Thymus (tissue), 11 donors: ENCODE measurements at regions not wholly inside any gene's neighbourhood (a gene's known extent, or its start where the extent isn't known, plus 50 kb on each side); places are given as distances from the start of the nearest gene placed in this dataset.

Experiments used
- DNase-seq, 9 donors: peaks; one replicate each; pipeline ENCODE4 v3.0.0-alpha.2; 2013; ENCODE audit warnings: low spot score in 9 of 9, low read depth in 6 of 9, missing footprints in 1 of 9
- H3K27ac ChIP-seq, 2 donors: one replicate each; pipeline ENCODE4 v1.5.1; 2013; ENCODE audit warnings: control low read depth in 1 of 2, low read depth in 1 of 2, low read length in 1 of 2, mild to moderate bottlenecking in 1 of 2, moderate library complexity in 1 of 2
- H3K27me3 ChIP-seq, 2 donors: one replicate each; pipeline ENCODE4 v1.5.1; 2013; ENCODE audit warnings: low read length in 1 of 2; ENCODE audit not compliant: control insufficient read depth in 2 of 2, insufficient read depth in 1 of 2
- H3K36me3 ChIP-seq, 2 donors: one replicate each; pipeline ENCODE4 v1.5.1; 2013; ENCODE audit warnings: low read length in 1 of 2, mild to moderate bottlenecking in 1 of 2, moderate library complexity in 1 of 2; ENCODE audit not compliant: control insufficient read depth in 2 of 2, insufficient read depth in 2 of 2
- H3K4me1 ChIP-seq, 2 donors: one replicate each; pipeline ENCODE4 v1.5.1; 2013; ENCODE audit warnings: low read length in 2 of 2; ENCODE audit not compliant: control insufficient read depth in 2 of 2, insufficient read depth in 2 of 2
- H3K4me3 ChIP-seq, 2 donors: one replicate each; pipeline ENCODE4 v1.5.1; 2013; ENCODE audit warnings: low read length in 2 of 2, control low read depth in 1 of 2, mild to moderate bottlenecking in 1 of 2
- H3K9me3 ChIP-seq, 2 donors: one replicate each; pipeline ENCODE4 v1.5.1; 2013; ENCODE audit warnings: low read length in 1 of 2, mild to moderate bottlenecking in 1 of 2; ENCODE audit not compliant: control insufficient read depth in 2 of 2, insufficient read depth in 1 of 2
- WGBS: extraction: QIAGEN DNeasy Blood & Tissue Kit; methylation state at CpG from one replicate; pipeline ENCODE4 v1.1.7; 2013; 5-methylcytosine and 5-hydroxymethylcytosine counted together
- donor health status: healthy.

DNA sequence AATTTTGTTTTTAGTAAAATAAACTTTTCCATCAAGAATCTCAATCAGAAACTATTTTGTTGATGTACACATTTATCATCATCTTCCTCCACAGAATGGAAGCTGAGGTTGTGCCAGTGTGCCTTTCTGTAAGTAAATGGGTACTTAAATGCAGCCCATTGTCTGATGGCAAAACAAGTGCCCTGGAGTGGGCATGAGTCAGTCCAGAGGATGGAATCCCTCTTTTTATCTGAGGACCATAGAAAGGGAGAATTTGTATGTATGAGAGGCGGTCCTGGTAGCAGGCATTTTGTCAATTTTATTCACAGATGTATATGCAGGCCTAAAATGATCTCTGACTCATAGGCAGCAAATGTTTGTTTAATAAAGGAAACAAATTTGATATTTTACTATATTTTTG lies 102.1 kb upstream of the MAGI2 start:
- Histone ChIP-seq H3K36me3 (no peaks in the 10 kb centered on the region), H3K4me3 (no peak overlapping the region), H3K27ac (no peak overlapping the region), H3K9me3 (no peaks in the 10 kb centered on the region), H3K27me3 (no peaks in the 10 kb centered on the region), H3K4me1 (no peaks in the 10 kb centered on the region)
- WGBS, result 92% methylated on average over 1 of the region's 1 CpG
- DNase-seq, result no peak

DNA sequence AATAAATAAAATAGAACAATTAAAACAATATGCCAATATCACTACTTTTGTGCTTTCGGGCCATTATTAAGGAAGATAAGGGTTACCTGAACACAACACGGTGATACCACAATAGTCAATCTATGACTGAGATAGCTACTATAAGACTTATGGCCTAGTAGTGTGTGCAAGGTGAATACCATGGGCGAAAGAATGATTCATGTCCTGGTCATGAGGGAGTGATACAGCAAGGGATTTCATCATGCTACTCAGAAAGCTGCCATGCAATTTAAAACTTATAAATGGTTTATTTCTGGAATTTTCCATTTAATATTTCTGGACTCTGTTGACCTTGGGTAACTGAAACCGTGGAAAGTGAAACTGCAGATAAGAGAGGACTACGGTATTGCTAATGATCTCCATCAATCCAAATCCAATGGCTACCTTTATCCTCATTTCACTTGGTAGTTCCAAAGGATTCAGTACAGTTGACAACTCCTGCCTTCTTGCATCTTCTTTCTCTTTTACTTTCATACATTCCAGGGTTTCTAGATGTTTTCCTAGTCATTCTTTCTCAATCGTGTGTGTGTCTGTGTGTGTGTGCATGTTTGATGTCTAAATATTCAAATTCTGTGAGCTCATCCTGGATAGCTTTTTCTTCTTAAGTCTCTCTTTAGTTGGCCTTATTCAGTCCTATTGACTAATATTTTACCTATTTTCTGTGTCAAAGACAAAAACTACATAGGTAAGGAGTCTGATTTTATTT lies 100.5 kb upstream of the MAGI2 start:
- WGBS, result 94% methylated on average over 6 of the region's 6 CpGs
- Histone ChIP-seq H3K4me3 (no peak overlapping the region), H3K36me3 (no peaks in the 10 kb centered on the region), H3K27ac (no peak overlapping the region), H3K27me3 (no peaks in the 10 kb centered on the region), H3K4me1 (no peaks in the 10 kb centered on the region), H3K9me3 (no peaks in the 10 kb centered on the region)
- no peak for DNase-seq

DNA sequence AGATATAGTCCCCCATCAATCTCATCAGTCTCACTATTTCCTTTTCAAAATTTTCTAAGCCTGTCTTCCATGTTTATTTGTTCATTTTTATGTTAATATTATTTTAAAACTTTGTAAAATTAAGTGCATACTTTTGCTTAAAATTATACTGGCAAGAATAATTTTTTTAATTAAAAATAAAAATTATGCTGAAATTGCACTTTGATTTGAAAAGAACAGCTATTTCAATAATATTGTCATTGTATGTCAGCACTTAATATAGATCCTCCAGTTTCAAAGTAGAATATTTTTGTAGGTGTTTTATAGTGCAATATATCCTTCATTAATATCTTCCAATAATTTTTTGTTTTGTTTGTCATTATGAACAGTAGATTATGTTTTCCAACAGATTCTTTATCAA lies 99.0 kb upstream of the MAGI2 start:
- Histone ChIP-seq H3K36me3 (no peaks in the 10 kb centered on the region), H3K27ac (no peak overlapping the region), H3K4me3 (no peak overlapping the region), H3K9me3 (no peaks in the 10 kb centered on the region), H3K4me1 (no peaks in the 10 kb centered on the region), H3K27me3 (no peaks in the 10 kb centered on the region)
- no peak for DNase-seq

DNA sequence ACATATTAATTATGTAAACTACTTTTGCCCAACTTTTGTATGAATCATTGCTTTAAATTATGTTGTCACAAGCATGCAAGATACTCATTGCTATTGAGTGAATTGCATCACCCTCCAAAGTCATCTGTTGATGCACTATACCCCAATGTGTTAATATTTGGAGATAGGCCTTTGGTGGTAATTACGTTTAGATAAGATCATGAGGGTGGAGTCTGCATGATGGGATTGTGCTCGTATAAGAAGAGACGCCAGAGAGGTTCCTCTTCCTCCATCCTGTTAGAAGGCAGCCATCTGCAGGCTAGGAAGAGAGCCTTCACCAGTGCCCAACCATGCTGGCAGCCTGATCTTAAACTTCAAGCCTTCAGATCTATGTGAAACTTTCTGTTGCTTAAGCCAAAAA lies 95.3 kb upstream of the MAGI2 start:
- H3K27me3 ChIP-seq, result no peaks in the 10 kb centered on the region
- no peaks in the 10 kb centered on the region for H3K36me3 ChIP-seq
- no peak overlapping the region for H3K4me3 ChIP-seq
- no peak overlapping the region for H3K27ac ChIP-seq
- no peaks in the 10 kb centered on the region for H3K4me1 ChIP-seq
- 56% methylated on average over 3 of the region's 3 CpGs for WGBS
- no peaks in the 10 kb centered on the region for H3K9me3 ChIP-seq
- DNase-seq, result no peak

DNA sequence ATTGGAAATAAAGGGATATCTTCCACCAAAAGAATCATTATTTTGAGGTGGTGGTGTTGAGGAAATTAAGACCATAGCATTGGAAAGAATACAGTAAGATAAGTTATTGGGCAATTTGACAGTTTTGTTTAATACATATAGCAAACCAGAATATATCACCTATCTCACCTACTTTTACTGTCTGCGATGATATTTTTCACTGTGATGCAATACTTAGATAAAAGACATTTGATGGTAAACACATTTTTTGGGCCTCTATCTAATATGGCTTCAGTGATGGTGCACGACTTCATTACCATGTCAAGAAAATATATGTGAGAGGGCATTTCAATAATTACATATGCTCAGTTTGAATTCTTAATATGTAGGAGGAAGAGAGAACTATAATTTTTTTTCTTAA lies 93.7 kb upstream of the MAGI2 start:
- H3K27me3 ChIP-seq, result no peaks in the 10 kb centered on the region
- H3K36me3 ChIP-seq, result no peaks in the 10 kb centered on the region
- H3K4me1 ChIP-seq, result no peaks in the 10 kb centered on the region
- H3K4me3 ChIP-seq, result no peak overlapping the region
- no peak for DNase-seq
- whole genome bisulfite sequencing, result 96% methylated on average over 2 of the region's 2 CpGs
- H3K27ac ChIP-seq, result no peak overlapping the region
- H3K9me3 ChIP-seq, result no peaks in the 10 kb centered on the region

DNA sequence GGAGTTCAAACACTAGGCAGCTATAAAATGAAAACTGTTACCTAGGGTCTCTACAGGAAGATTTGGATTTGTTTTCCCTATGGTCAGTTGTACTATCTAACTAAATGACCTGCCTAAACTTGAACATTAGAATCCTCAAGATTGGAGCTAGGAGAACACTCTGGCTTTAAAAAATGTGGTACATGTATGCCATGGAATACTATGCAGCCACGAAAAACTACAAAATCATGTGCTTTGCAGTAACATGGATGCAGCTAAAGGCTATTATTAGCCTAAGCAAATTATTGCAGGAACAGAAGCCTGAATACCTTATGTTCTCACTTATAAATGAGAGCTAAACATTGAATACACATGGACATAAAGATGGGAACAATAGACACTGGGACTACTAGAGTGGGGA lies 87.1 kb upstream of the MAGI2 start:
- DNase-seq, result no peak
- Histone ChIP-seq H3K4me3 (no peak overlapping the region), H3K9me3 (no peaks in the 10 kb centered on the region), H3K4me1 (no peaks in the 10 kb centered on the region), H3K27ac (no peak overlapping the region), H3K36me3 (no peaks in the 10 kb centered on the region), H3K27me3 (no peaks in the 10 kb centered on the region)
- 88% methylated on average over 1 of the region's 1 CpG for WGBS

DNA sequence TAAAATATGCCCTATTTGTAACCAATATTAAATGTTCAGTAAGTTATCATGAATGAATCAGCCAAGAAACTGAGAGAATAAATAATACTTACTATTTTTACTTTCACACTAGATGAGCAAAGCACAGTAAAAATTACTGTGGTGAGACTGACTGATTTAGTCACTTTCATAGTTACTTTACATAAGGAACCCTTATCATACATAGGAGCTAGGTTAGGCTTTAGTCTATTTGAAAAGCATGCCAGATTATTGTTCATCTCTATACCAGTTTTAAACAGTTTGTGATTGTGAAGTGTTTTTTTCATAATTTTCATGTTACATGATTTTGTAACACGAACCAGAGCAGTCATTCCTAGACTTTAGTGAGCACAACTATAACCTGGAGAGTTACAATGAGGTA lies 80.7 kb upstream of the MAGI2 start:
- no peaks in the 10 kb centered on the region for H3K27me3 ChIP-seq
- H3K4me3 ChIP-seq, result no peak overlapping the region
- 57% methylated on average over 1 of the region's 1 CpG for WGBS

DNA sequence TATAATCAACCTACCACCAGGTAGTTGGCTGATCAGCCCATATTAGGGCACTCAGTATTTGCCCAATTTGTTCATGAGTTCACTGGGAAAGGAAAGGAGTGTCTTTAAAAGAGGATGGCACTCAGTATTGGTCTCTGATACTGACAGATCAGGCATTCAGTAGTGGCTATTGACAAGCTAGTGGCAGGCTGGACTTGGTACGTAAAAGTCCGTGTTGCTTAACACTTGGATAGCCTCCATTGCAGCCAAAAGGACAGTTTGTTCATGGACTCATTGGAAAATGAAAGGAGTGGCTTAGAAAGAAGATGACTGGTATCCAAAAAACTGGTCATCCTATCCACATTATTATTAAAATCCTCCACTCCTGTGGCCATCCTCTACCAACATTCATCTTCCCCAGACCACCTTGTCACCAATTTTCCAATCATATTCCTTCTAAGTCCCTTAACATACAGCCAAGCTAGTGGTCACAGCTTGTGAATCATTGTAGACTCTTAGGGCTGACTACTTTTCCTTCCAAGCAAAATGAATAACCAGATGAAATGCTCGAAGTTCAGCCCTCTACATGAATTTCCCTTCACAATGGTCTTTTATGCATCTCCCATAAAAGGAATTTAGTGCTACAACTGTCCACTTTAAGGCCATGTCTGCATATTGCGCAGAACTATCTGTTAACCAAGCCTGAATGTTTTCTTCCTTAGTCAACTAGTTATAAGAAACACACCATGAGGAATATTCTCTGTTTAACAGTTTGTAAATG lies 78.6 kb upstream of the MAGI2 start:
- Histone ChIP-seq H3K27ac (no peak overlapping the region), H3K27me3 (no peaks in the 10 kb centered on the region), H3K9me3 (no peaks in the 10 kb centered on the region), H3K36me3 (no peaks in the 10 kb centered on the region), H3K4me1 (no peaks in the 10 kb centered on the region), H3K4me3 (no peak overlapping the region)
- no peak for DNase-seq
- WGBS, result 91% methylated on average over 4 of the region's 4 CpGs

More for the DNA sequence above, 80.7 kb upstream of the MAGI2 start:
- no peaks in the 10 kb centered on the region for H3K4me1 ChIP-seq
- DNase-seq, result no peak
- H3K36me3 ChIP-seq, result no peaks in the 10 kb centered on the region
- no peak overlapping the region for H3K27ac ChIP-seq
- H3K9me3 ChIP-seq, result no peaks in the 10 kb centered on the region

DNA sequence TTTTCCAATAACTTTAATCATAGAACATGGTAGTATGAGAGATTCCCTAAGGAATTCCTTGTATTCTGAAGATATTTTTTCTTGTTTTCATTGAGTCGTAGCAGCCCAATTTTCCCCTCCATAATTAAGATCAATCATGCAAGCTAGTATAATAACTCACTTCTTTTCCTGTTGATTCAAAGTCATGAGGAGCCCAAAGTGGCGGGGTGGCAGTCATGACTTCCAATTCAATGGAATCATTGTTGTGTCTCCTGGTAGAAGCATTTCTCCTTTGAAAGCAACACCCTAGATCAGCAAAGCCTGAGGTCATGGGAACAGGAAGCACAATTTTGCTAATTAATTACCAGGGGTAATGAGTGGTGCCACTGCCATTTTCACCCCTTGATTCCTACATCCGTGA lies 77.6 kb upstream of the MAGI2 start:
- H3K27ac ChIP-seq, result no peak overlapping the region
- DNase-seq, result no peak
- no peaks in the 10 kb centered on the region for H3K4me1 ChIP-seq
- no peaks in the 10 kb centered on the region for H3K9me3 ChIP-seq
- no peaks in the 10 kb centered on the region for H3K36me3 ChIP-seq
- no peaks in the 10 kb centered on the region for H3K27me3 ChIP-seq
- H3K4me3 ChIP-seq, result no peak overlapping the region
- WGBS, result 89% methylated on average over 3 of the region's 3 CpGs
